ENCODE measurements at regions not wholly inside any gene's neighbourhood (a gene's known extent, or its start where the extent isn't known, plus 50 kb on each side); places are given as distances from the start of the nearest gene placed in this dataset.

DNA sequence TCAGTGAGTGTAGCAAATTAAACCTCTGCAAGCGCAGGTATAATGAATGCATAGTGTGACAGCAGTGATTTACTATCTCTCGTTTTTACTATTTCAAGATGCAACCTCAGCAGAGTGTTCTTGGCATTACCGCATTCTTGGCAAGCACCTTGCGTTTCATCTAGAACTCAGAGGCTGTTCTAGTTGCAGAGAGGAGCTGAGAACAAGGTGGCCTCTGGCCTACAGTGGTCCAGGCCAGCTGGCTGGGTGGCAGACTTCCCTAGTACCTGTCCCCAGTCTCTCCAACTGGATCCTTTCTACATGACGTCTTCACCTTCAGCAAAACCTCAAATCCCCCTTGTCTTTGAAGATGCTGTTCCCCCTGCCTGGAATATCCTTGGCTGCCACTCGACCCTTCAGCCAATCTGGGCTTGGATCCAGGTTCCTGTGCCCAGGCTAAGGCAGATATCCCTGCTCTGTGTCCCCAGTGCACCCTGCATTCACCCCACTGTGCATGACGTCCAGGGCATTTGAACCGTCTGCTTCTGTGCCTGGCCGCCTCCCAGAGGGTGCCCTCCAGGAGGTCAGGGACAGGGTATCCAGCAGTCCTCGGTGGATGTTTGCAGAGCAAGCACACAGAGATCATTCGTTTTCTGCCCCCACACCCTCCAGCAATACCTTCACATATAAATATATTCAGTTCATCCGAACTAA is 120.4 kb upstream of the CPEB4 start (continued):
- TF ChIP-seq, protein P1, sequence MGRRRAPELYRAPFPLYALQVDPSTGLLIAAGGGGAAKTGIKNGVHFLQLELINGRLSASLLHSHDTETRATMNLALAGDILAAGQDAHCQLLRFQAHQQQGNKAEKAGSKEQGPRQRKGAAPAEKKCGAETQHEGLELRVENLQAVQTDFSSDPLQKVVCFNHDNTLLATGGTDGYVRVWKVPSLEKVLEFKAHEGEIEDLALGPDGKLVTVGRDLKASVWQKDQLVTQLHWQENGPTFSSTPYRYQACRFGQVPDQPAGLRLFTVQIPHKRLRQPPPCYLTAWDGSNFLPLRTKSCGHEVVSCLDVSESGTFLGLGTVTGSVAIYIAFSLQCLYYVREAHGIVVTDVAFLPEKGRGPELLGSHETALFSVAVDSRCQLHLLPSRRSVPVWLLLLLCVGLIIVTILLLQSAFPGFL (CRISPR knock-in tag; IDR thresholded peaks at IDR 0.05): no peak
- TF ChIP-seq, protein P2, sequence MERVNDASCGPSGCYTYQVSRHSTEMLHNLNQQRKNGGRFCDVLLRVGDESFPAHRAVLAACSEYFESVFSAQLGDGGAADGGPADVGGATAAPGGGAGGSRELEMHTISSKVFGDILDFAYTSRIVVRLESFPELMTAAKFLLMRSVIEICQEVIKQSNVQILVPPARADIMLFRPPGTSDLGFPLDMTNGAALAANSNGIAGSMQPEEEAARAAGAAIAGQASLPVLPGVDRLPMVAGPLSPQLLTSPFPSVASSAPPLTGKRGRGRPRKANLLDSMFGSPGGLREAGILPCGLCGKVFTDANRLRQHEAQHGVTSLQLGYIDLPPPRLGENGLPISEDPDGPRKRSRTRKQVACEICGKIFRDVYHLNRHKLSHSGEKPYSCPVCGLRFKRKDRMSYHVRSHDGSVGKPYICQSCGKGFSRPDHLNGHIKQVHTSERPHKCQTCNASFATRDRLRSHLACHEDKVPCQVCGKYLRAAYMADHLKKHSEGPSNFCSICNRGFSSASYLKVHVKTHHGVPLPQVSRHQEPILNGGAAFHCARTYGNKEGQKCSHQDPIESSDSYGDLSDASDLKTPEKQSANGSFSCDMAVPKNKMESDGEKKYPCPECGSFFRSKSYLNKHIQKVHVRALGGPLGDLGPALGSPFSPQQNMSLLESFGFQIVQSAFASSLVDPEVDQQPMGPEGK (CRISPR knock-in tag; IDR thresholded peaks at IDR 0.05): no peak; the same call in 1 of the 2 replicates
- TF ChIP-seq, protein P3, sequence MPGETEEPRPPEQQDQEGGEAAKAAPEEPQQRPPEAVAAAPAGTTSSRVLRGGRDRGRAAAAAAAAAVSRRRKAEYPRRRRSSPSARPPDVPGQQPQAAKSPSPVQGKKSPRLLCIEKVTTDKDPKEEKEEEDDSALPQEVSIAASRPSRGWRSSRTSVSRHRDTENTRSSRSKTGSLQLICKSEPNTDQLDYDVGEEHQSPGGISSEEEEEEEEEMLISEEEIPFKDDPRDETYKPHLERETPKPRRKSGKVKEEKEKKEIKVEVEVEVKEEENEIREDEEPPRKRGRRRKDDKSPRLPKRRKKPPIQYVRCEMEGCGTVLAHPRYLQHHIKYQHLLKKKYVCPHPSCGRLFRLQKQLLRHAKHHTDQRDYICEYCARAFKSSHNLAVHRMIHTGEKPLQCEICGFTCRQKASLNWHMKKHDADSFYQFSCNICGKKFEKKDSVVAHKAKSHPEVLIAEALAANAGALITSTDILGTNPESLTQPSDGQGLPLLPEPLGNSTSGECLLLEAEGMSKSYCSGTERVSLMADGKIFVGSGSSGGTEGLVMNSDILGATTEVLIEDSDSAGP (CRISPR knock-in tag; IDR thresholded peaks at IDR 0.05; ENCODE audit: borderline replicate concordance): peak; percentile 47; the same call in 1 of the 2 replicates
- TF ChIP-seq NKX3-1 (CRISPR knock-in tag; IDR thresholded peaks at IDR 0.05) (no peak), NFIC (IDR thresholded peaks at IDR 0.05; ENCODE audit: low read length) (no peak), ZNF484 (CRISPR knock-in tag; IDR thresholded peaks at IDR 0.05; ENCODE audit: borderline replicate concordance, low read depth) (no peak), HNRNPH1 (optimal IDR thresholded peaks at IDR 0.05; ENCODE audit: low read depth, low read length) (no peak), ASH2L (IDR thresholded peaks at IDR 0.05; ENCODE audit: insufficient read length, low read depth, low read length) (no peak), SPEN (CRISPR knock-in tag; IDR thresholded peaks at IDR 0.05; ENCODE audit: low read depth) (0 out of 2 replicates have a peak, but pooled peaks have one; percentile 21), RFX5 (IDR thresholded peaks at IDR 0.05; ENCODE audit: low read depth, low read length) (no peak), MEIS2 (CRISPR knock-in tag; IDR thresholded peaks at IDR 0.05) (no peak), HES4 (CRISPR knock-in tag; IDR thresholded peaks at IDR 0.05; ENCODE audit: borderline replicate concordance) (no peak), IRF2 (CRISPR knock-in tag; IDR thresholded peaks at IDR 0.05) (0 out of 2 replicates have a peak, but pooled peaks have one; percentile 19), ZNF124 (CRISPR knock-in tag; IDR thresholded peaks at IDR 0.05) (no peak), TBX2 (CRISPR knock-in tag; IDR thresholded peaks at IDR 0.05; ENCODE audit: borderline replicate concordance) (0 out of 2 replicates have a peak, but pooled peaks have one; percentile 22)
- TF ChIP-seq, protein P4, sequence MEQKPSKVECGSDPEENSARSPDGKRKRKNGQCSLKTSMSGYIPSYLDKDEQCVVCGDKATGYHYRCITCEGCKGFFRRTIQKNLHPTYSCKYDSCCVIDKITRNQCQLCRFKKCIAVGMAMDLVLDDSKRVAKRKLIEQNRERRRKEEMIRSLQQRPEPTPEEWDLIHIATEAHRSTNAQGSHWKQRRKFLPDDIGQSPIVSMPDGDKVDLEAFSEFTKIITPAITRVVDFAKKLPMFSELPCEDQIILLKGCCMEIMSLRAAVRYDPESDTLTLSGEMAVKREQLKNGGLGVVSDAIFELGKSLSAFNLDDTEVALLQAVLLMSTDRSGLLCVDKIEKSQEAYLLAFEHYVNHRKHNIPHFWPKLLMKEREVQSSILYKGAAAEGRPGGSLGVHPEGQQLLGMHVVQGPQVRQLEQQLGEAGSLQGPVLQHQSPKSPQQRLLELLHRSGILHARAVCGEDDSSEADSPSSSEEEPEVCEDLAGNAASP (CRISPR knock-in tag; IDR thresholded peaks at IDR 0.05; ENCODE audit: borderline replicate concordance): peak; percentile 79; the same call in 1 of the 2 replicates
- TF ChIP-seq, protein P5, sequence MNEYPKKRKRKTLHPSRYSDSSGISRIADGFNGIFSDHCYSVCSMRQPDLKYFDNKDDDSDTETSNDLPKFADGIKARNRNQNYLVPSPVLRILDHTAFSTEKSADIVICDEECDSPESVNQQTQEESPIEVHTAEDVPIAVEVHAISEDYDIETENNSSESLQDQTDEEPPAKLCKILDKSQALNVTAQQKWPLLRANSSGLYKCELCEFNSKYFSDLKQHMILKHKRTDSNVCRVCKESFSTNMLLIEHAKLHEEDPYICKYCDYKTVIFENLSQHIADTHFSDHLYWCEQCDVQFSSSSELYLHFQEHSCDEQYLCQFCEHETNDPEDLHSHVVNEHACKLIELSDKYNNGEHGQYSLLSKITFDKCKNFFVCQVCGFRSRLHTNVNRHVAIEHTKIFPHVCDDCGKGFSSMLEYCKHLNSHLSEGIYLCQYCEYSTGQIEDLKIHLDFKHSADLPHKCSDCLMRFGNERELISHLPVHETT (CRISPR knock-in tag; conservative IDR thresholded peaks at IDR 0.05): no peak
- TF ChIP-seq, protein P6, sequence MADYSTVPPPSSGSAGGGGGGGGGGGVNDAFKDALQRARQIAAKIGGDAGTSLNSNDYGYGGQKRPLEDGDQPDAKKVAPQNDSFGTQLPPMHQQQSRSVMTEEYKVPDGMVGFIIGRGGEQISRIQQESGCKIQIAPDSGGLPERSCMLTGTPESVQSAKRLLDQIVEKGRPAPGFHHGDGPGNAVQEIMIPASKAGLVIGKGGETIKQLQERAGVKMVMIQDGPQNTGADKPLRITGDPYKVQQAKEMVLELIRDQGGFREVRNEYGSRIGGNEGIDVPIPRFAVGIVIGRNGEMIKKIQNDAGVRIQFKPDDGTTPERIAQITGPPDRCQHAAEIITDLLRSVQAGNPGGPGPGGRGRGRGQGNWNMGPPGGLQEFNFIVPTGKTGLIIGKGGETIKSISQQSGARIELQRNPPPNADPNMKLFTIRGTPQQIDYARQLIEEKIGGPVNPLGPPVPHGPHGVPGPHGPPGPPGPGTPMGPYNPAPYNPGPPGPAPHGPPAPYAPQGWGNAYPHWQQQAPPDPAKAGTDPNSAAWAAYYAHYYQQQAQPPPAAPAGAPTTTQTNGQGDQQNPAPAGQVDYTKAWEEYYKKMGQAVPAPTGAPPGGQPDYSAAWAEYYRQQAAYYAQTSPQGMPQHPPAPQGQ (CRISPR knock-in tag; IDR thresholded peaks at IDR 0.05; ENCODE audit: borderline replicate concordance): no peak
- TF ChIP-seq, protein P7, sequence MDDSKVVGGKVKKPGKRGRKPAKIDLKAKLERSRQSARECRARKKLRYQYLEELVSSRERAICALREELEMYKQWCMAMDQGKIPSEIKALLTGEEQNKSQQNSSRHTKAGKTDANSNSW (CRISPR knock-in tag; IDR thresholded peaks at IDR 0.05; ENCODE audit: borderline replicate concordance): no peak

Data from HepG2 (cell line).